Neural progenitor cell (in vitro differentiated cells): ENCODE measurements at regions not wholly inside any gene's neighbourhood (a gene's known extent, or its start where the extent isn't known, plus 50 kb on each side); places are given as distances from the start of the nearest gene placed in this dataset.

Source experiments
- DNase-seq: peaks from one replicate; pipeline ENCODE4 v3.0.0-alpha.2; 2016; ENCODE audit warnings: low spot score
- H2AFZ ChIP-seq: fragments of 200-600 bp; sonication (generic); replicated peaks from 2 replicates; pipeline ENCODE4 v1.6.1; 2016; ENCODE audit warnings: antibody characterized with exemption
- H3F3A ChIP-seq: fragments of 200-600 bp; sonication (generic); 2 replicates; pipeline ENCODE4 v1.6.1; 2016; ENCODE audit warnings: antibody characterized with exemption, low read depth
- H3K27ac ChIP-seq: fragments of 200-600 bp; sonication (generic); 2 replicates; pipeline ENCODE4 v1.5.1; 2016; ENCODE audit warnings: mild to moderate bottlenecking
- H3K27me3 ChIP-seq: fragments of 200-600 bp; sonication (generic); 2 replicates; pipeline ENCODE4 v1.6.1; 2016; ENCODE audit warnings: mild to moderate bottlenecking, moderate library complexity
- H3K36me3 ChIP-seq: fragments of 200-600 bp; sonication (generic); 2 replicates; pipeline ENCODE4 v1.5.1; 2016
- H3K4me1 ChIP-seq: fragments of 200-600 bp; sonication (generic); 2 replicates; pipeline ENCODE4 v1.6.1; 2016; ENCODE audit warnings: mixed run types
- H3K4me2 ChIP-seq: fragments of 200-600 bp; sonication (generic); 2 replicates; pipeline ENCODE4 v1.6.1; 2016
- H3K4me3 ChIP-seq: fragments of 200-600 bp; sonication (generic); 2 replicates; pipeline ENCODE4 v1.5.1; 2016
- H3K79me2 ChIP-seq: fragments of 200-600 bp; sonication (generic); 2 replicates; pipeline ENCODE4 v1.6.1; 2016; ENCODE audit warnings: low read depth
- H3K9ac ChIP-seq: fragments of 200-600 bp; sonication (generic); 2 replicates; pipeline ENCODE4 v1.6.1; 2016
- H3K9me3 ChIP-seq: fragments of 200-600 bp; sonication (generic); 2 replicates; pipeline ENCODE4 v1.5.1; 2016; ENCODE audit warnings: low read depth
- H4K20me1 ChIP-seq: fragments of 200-600 bp; sonication (generic); 2 replicates; pipeline ENCODE4 v1.6.1; 2016; ENCODE audit warnings: low read depth
- H3K27ac Mint-ChIP-seq: 3 replicates; pipeline ENCODE4 v1.8.0; 2021; ENCODE audit warnings: mixed read lengths
- H3K27me3 Mint-ChIP-seq: 2 replicates; pipeline ENCODE4 v1.8.0; 2022; ENCODE audit warnings: low read depth, mild to moderate bottlenecking, inconsistent platforms, moderate library complexity, mixed read lengths; ENCODE audit not compliant: insufficient read depth
- H3K36me3 Mint-ChIP-seq: 3 replicates; pipeline ENCODE4 v1.8.0; 2021; ENCODE audit warnings: mixed read lengths
- H3K4me1 Mint-ChIP-seq: 3 replicates; pipeline ENCODE4 v1.8.0; 2021; ENCODE audit warnings: mixed read lengths
- H3K4me3 Mint-ChIP-seq: 3 replicates; pipeline ENCODE4 v1.8.0; 2021; ENCODE audit warnings: mild to moderate bottlenecking, moderate library complexity, mixed read lengths
- H3K9me3 Mint-ChIP-seq: 3 replicates; pipeline ENCODE4 v1.8.0; 2020; ENCODE audit warnings: mixed read lengths
- CTCF ChIP-seq: fragments of 200-600 bp; sonication (generic); IDR thresholded peaks from 2 replicates; pipeline ENCODE4 v1.5.1; 2017; ENCODE audit warnings: antibody characterized with exemption, mild to moderate bottlenecking
- EZH2 ChIP-seq: fragments of 200-600 bp; sonication (generic); IDR thresholded peaks from 2 replicates; pipeline ENCODE4 v1.6.1; 2017; ENCODE audit warnings: antibody characterized with exemption, mild to moderate bottlenecking, moderate library complexity
- EZH2phosphoT487 ChIP-seq: fragments of 200-600 bp; sonication (generic); IDR thresholded peaks from 2 replicates; pipeline ENCODE4 v1.6.1; 2017; ENCODE audit warnings: antibody characterized with exemption

- Mint-ChIP-seq H3K27ac (no peak overlapping the region), H3K4me1 (no peaks in the 10 kb centered on the region), H3K36me3 (no peaks in the 10 kb centered on the region), H3K4me3 (no peak overlapping the region), H3K9me3 (peaks cover 9% of the 10 kb centered on the region), H3K27me3 (peaks cover 4% of the 10 kb centered on the region)
- no peak for TF ChIP-seq EZH2phosphoT487
- TF ChIP-seq CTCF: no peak
- no peak for TF ChIP-seq EZH2
- Histone ChIP-seq H3K79me2 (no peaks in the 10 kb centered on the region), H3K27me3 (no peaks in the 10 kb centered on the region), H2AFZ (no peak overlapping the region), H3K9ac (no peak overlapping the region), H3F3A (no peaks in the 10 kb centered on the region), H3K4me2 (no peak overlapping the region), H3K9me3 (peaks cover 7% of the 10 kb centered on the region), H4K20me1 (no peaks in the 10 kb centered on the region), H3K4me3 (no peak overlapping the region), H3K36me3 (no peaks in the 10 kb centered on the region), H3K4me1 (no peaks in the 10 kb centered on the region), H3K27ac (no peak overlapping the region)
- no peak for DNase-seq
Measured at GRCh38 chr6:2528156-2528555, 222.6 kb downstream of the MYLK4 start.

- Histone ChIP-seq H2AFZ (no peak overlapping the region), H3K36me3 (no peaks in the 10 kb centered on the region), H3K4me1 (no peaks in the 10 kb centered on the region), H3K9ac (no peak overlapping the region), H3K9me3 (peaks cover 7% of the 10 kb centered on the region), H3F3A (no peaks in the 10 kb centered on the region), H3K27me3 (no peaks in the 10 kb centered on the region), H3K4me3 (no peak overlapping the region), H3K27ac (no peak overlapping the region), H3K79me2 (no peaks in the 10 kb centered on the region), H4K20me1 (no peaks in the 10 kb centered on the region), H3K4me2 (no peak overlapping the region)
- DNase-seq: no peak
- TF ChIP-seq CTCF: no peak
- Mint-ChIP-seq H3K9me3 (peaks cover 9% of the 10 kb centered on the region), H3K4me3 (no peak overlapping the region), H3K36me3 (no peaks in the 10 kb centered on the region), H3K27ac (no peak overlapping the region), H3K4me1 (no peaks in the 10 kb centered on the region), H3K27me3 (peaks cover 4% of the 10 kb centered on the region)
Measured at GRCh38 chr6:2526766-2527165, 224.0 kb downstream of the MYLK4 start.

- no peak for DNase-seq
- H3K36me3 Mint-ChIP-seq: no peaks in the 10 kb centered on the region
Measured at GRCh38 chr6:2524090-2524489, 226.6 kb downstream of the MYLK4 start.

More at GRCh38 chr6:2524090-2524489, 226.6 kb downstream of the MYLK4 start:
- Mint-ChIP-seq H3K27ac (no peak overlapping the region), H3K4me1 (no peaks in the 10 kb centered on the region), H3K27me3 (peaks cover 4% of the 10 kb centered on the region), H3K9me3 (peaks cover 8% of the 10 kb centered on the region), H3K4me3 (no peak overlapping the region)
- Histone ChIP-seq H3K4me1 (no peaks in the 10 kb centered on the region), H3F3A (no peaks in the 10 kb centered on the region), H3K27me3 (no peaks in the 10 kb centered on the region), H3K9me3 (peaks cover 14% of the 10 kb centered on the region), H3K9ac (no peak overlapping the region), H3K79me2 (no peaks in the 10 kb centered on the region), H4K20me1 (no peaks in the 10 kb centered on the region), H3K4me3 (no peak overlapping the region), H3K27ac (no peak overlapping the region), H3K4me2 (no peak overlapping the region), H2AFZ (no peak overlapping the region), H3K36me3 (no peaks in the 10 kb centered on the region)
- TF ChIP-seq CTCF: peak; percentile 20
- TF ChIP-seq EZH2: no peak
